ENCODE measurements at regions not wholly inside any gene's neighbourhood (a gene's known extent, or its start where the extent isn't known, plus 50 kb on each side); places are given as distances from the start of the nearest gene placed in this dataset.

- Histone ChIP-seq H3K36me3 (no peaks in the 10 kb centered on the region), H3K4me1 (no peaks in the 10 kb centered on the region), H3K9me3 (no peaks in the 10 kb centered on the region), H3K27me3 (no peaks in the 10 kb centered on the region), H3K4me3 (no peak overlapping the region), H3K27ac (no peak overlapping the region)
- no peak for TF ChIP-seq CTCF (IDR thresholded peaks at IDR 0.05)
- intact Hi-C loops (cut with DNase I) = no loop called here
- no peak for DNase-seq (ENCODE audit: low spot score in 2 of 2)
These were observed 52.5 kb upstream of the C9orf72 start for GRCh38 chr9:27625751-27626150.

- Histone ChIP-seq H3K9me3 (no peaks in the 10 kb centered on the region), H3K27ac (no peak overlapping the region), H3K4me3 (no peak overlapping the region), H3K36me3 (no peaks in the 10 kb centered on the region), H3K4me1 (no peaks in the 10 kb centered on the region), H3K27me3 (no peaks in the 10 kb centered on the region)
- TF ChIP-seq CTCF (IDR thresholded peaks at IDR 0.05) = no peak
- intact Hi-C loops (cut with DNase I) = no loop called here
- DNase-seq (ENCODE audit: low spot score in 2 of 2) = no peak
These were observed 53.2 kb upstream of the C9orf72 start for GRCh38 chr9:27626244-27627187.

GRCh38 chr9:27627188-27627564 is 53.9 kb upstream of the C9orf72 start:
- intact Hi-C loops (cut with DNase I) = no loop called here
- Histone ChIP-seq H3K4me3 (no peak overlapping the region), H3K4me1 (no peaks in the 10 kb centered on the region), H3K27ac (no peak overlapping the region), H3K27me3 (no peaks in the 10 kb centered on the region), H3K36me3 (no peaks in the 10 kb centered on the region), H3K9me3 (no peaks in the 10 kb centered on the region)
- no peak for DNase-seq (ENCODE audit: low spot score in 2 of 2)
- no peak for TF ChIP-seq CTCF (IDR thresholded peaks at IDR 0.05)

- intact Hi-C loops (cut with DNase I) = no loop called here
- H3K4me1 ChIP-seq = no peaks in the 10 kb centered on the region
- no peaks in the 10 kb centered on the region for H3K27me3 ChIP-seq
- DNase-seq (ENCODE audit: low spot score in 2 of 2) = no peak
- no peak for TF ChIP-seq CTCF (IDR thresholded peaks at IDR 0.05)
- H3K4me3 ChIP-seq = no peak overlapping the region
- H3K36me3 ChIP-seq = no peaks in the 10 kb centered on the region
- H3K27ac ChIP-seq = no peak overlapping the region
- no peaks in the 10 kb centered on the region for H3K9me3 ChIP-seq
These were observed 55.0 kb upstream of the C9orf72 start for GRCh38 chr9:27628311-27628710.

- TF ChIP-seq CTCF (IDR thresholded peaks at IDR 0.05) = no peak
- Histone ChIP-seq H3K36me3 (no peaks in the 10 kb centered on the region), H3K9me3 (no peaks in the 10 kb centered on the region), H3K27me3 (no peaks in the 10 kb centered on the region), H3K27ac (no peak overlapping the region), H3K4me1 (no peaks in the 10 kb centered on the region), H3K4me3 (no peak overlapping the region)
- no peak for DNase-seq (ENCODE audit: low spot score in 2 of 2)
- intact Hi-C loops (cut with DNase I) = no loop called here
These were observed 56.1 kb upstream of the C9orf72 start for GRCh38 chr9:27629425-27629824.

Measured in ascending aorta (tissue), 2 donors.